GM11168 (cell line): ENCODE measurements at regions not wholly inside any gene's neighbourhood (a gene's known extent, or its start where the extent isn't known, plus 50 kb on each side); places are given as distances from the start of the nearest gene placed in this dataset.

Experiments
- in situ Hi-C: fragments of 300-500 bp; cut with MboI; formaldehyde crosslinking; loops from one replicate; pipeline ENCODE4 v1.12.0; 2022; ENCODE audit warnings: low sequenced_read_pairs; ENCODE audit not compliant: unreplicated experiment

- in situ Hi-C loops = no loop called here
Measured at GRCh38 chr5:96288166-96288844, 144.7 kb downstream of the PCSK1 start.

- in situ Hi-C loops = no loop called here
Measured at GRCh38 chr5:96287136-96287535, 145.9 kb downstream of the PCSK1 start.

GRCh38 chr5:96285823-96286222 lies 147.2 kb downstream of the PCSK1 start:
- in situ Hi-C loops = no loop called here

- in situ Hi-C loops = no loop called here
Measured at GRCh38 chr5:96284727-96285389, 148.2 kb downstream of the PCSK1 start.

GRCh38 chr5:96283589-96283988 lies 149.5 kb downstream of the PCSK1 start:
- in situ Hi-C loops = no loop called here

- in situ Hi-C loops = no loop called here
Measured at GRCh38 chr5:96282020-96282419, 151.0 kb downstream of the PCSK1 start.

GRCh38 chr5:96280946-96281393 lies 152.1 kb downstream of the PCSK1 start:
- in situ Hi-C loops = no loop called here

- in situ Hi-C loops = no loop called here
Measured at GRCh38 chr5:96279801-96280542, 153.1 kb downstream of the PCSK1 start.

GRCh38 chr5:96278981-96279380 lies 154.1 kb downstream of the PCSK1 start:
- in situ Hi-C loops = no loop called here

- in situ Hi-C loops = no loop called here
Measured at GRCh38 chr5:96275051-96275450, 158.0 kb downstream of the PCSK1 start.

- in situ Hi-C loops = no loop called here
Measured at GRCh38 chr5:96265487-96265886, 167.6 kb downstream of the PCSK1 start.

GRCh38 chr5:96264047-96264446 lies 169.0 kb downstream of the PCSK1 start:
- in situ Hi-C loops = no loop called here

GRCh38 chr5:96262105-96262504 lies 170.9 kb downstream of the PCSK1 start:
- in situ Hi-C loops = no loop called here

GRCh38 chr5:96260009-96260408 lies 173.0 kb downstream of the PCSK1 start:
- in situ Hi-C loops = no loop called here

- in situ Hi-C loops = no loop called here
Measured at GRCh38 chr5:96259151-96259772, 173.8 kb downstream of the PCSK1 start.

- in situ Hi-C loops = no loop called here
Measured at GRCh38 chr5:96258692-96259091, 174.4 kb downstream of the PCSK1 start.

- in situ Hi-C loops = no loop called here
Measured at GRCh38 chr5:96257904-96258303, 175.1 kb downstream of the PCSK1 start.

- in situ Hi-C loops = no loop called here
Measured at GRCh38 chr5:96256795-96257470, 176.1 kb downstream of the PCSK1 start.

- in situ Hi-C loops = no loop called here
Measured at GRCh38 chr5:96254980-96255691, 177.9 kb downstream of the PCSK1 start.

- in situ Hi-C loops = no loop called here
Measured at GRCh38 chr5:96253140-96253539, 179.9 kb downstream of the PCSK1 start.
